A673 (cell line): ENCODE measurements at regions not wholly inside any gene's neighbourhood (a gene's known extent, or its start where the extent isn't known, plus 50 kb on each side); places are given as distances from the start of the nearest gene placed in this dataset.

Source experiments
- BruUV-seq: library from RNA; stranded (reverse); fragments of 400-500 nt; replicated peaks from 2 replicates; lab custom pipeline; 2021; lab: Mats Ljungman, UMichigan
- CTCF ChIA-PET: fragments of 300-600 bp; sonication (Branson Sonifier 250); formaldehyde crosslinking; loops from one replicate; lab custom pipeline; 2022; ENCODE audit warnings: antibody characterized with exemption; lab: Charles Lee
- POLR2A ChIA-PET: fragments of 300-600 bp; sonication (Branson Sonifier 250); formaldehyde crosslinking; loops from one replicate; lab custom pipeline; 2022; ENCODE audit warnings: antibody characterized with exemption; ENCODE audit not compliant: low non-redundant PET; lab: Charles Lee
- DNase-seq: peaks from one replicate; pipeline ENCODE4 v3.0.0-alpha.2; 2015; ENCODE audit warnings: low spot score
- H3K27ac ChIP-seq: fragments of 200-600 bp; sonication (generic); 2 replicates; pipeline ENCODE4 v1.5.1; 2016; ENCODE audit warnings: mixed run types, low read depth, mild to moderate bottlenecking, mixed read lengths, antibody characterized with exemption, low read length; ENCODE audit not compliant: poor library complexity, severe bottlenecking
- H3K27me3 ChIP-seq: fragments of 200-600 bp; sonication (generic); replicated peaks from 2 replicates; pipeline ENCODE4 v1.6.1; 2017; ENCODE audit warnings: mixed run types, low read depth, mild to moderate bottlenecking, mixed read lengths, antibody characterized with exemption, low read length; ENCODE audit not compliant: insufficient read depth, poor library complexity
- H3K36me3 ChIP-seq: fragments of 200-600 bp; sonication (generic); 2 replicates; pipeline ENCODE4 v1.6.1; 2016; ENCODE audit warnings: mixed run types, mild to moderate bottlenecking, mixed read lengths, antibody characterized with exemption, low read length; ENCODE audit not compliant: insufficient read depth, poor library complexity, severe bottlenecking
- H3K4me1 ChIP-seq: fragments of 200-600 bp; sonication (generic); 2 replicates; pipeline ENCODE4 v1.6.1; 2017; ENCODE audit warnings: mixed run types, mild to moderate bottlenecking, mixed read lengths, antibody characterized with exemption, low read length; ENCODE audit not compliant: insufficient read depth, poor library complexity, severe bottlenecking
- H3K4me3 ChIP-seq: fragments of 200-600 bp; sonication (generic); 2 replicates; pipeline ENCODE4 v1.5.1; 2016; ENCODE audit warnings: low read depth, mixed run types, mild to moderate bottlenecking, mixed read lengths, low read length; ENCODE audit not compliant: poor library complexity, severe bottlenecking
- H3K9me3 ChIP-seq: fragments of 200-600 bp; sonication (generic); 2 replicates; pipeline ENCODE4 v1.6.1; 2016; ENCODE audit warnings: mixed run types, low read depth, mild to moderate bottlenecking, mixed read lengths, antibody characterized with exemption, low read length; ENCODE audit not compliant: poor library complexity, severe bottlenecking
- EZH2 ChIP-seq: fragments of 200-600 bp; sonication (generic); IDR thresholded peaks from 2 replicates; pipeline ENCODE4 v1.6.1; 2017; ENCODE audit warnings: borderline replicate concordance, low read depth, mild to moderate bottlenecking, mixed read lengths, antibody characterized with exemption, low read length; ENCODE audit not compliant: poor library complexity, severe bottlenecking
- intact Hi-C: fragments of 100-400 bp; cut with micrococcal nuclease; formaldehyde crosslinking; loops from one replicate; pipeline ENCODE4 v1.10.0; 2022; ENCODE audit not compliant: unreplicated experiment
- TF ChIP-seq, protein P1 (sequence below): fragments of 300-800, 200-600 bp; sonication (generic); conservative IDR thresholded peaks from 2 replicates; pipeline ENCODE4 v1.5.1; 2017; ENCODE audit warnings: low read depth, mild to moderate bottlenecking, antibody characterized with exemption, low read length, moderate library complexity, mixed read lengths

DNA sequence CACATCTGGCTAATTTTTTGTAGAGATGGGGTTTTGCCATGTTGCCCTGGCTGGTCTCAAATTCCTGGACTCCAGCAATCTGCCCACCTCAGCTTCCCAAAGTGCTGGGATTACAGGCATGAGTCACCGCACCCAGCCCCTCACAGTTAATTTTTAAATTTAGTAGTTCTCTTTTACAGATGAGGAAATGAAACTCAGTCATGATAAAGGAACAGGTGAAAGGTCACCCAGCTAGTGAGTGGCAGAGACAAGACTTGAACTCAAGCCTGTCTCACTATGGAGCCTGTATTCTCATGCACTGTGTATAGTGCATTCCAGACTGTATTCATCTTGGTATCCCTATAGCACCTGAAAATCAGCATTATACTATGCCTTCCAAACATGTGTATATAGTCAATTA, 77.1 kb upstream of the WSB1 start:
- Histone ChIP-seq H3K9me3 (no peaks in the 10 kb centered on the region), H3K27me3 (no peaks in the 10 kb centered on the region), H3K36me3 (no peaks in the 10 kb centered on the region), H3K4me3 (no peak overlapping the region), H3K27ac (no peak overlapping the region), H3K4me1 (no peaks in the 10 kb centered on the region)
- ChIA-PET CTCF (no interaction called here), POLR2A (no interaction called here)
- intact Hi-C loops, result no loop called here
- no peak for DNase-seq
- TF ChIP-seq EZH2, result no peak
- TF ChIP-seq, protein P1, sequence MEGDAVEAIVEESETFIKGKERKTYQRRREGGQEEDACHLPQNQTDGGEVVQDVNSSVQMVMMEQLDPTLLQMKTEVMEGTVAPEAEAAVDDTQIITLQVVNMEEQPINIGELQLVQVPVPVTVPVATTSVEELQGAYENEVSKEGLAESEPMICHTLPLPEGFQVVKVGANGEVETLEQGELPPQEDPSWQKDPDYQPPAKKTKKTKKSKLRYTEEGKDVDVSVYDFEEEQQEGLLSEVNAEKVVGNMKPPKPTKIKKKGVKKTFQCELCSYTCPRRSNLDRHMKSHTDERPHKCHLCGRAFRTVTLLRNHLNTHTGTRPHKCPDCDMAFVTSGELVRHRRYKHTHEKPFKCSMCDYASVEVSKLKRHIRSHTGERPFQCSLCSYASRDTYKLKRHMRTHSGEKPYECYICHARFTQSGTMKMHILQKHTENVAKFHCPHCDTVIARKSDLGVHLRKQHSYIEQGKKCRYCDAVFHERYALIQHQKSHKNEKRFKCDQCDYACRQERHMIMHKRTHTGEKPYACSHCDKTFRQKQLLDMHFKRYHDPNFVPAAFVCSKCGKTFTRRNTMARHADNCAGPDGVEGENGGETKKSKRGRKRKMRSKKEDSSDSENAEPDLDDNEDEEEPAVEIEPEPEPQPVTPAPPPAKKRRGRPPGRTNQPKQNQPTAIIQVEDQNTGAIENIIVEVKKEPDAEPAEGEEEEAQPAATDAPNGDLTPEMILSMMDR, result no peak
- BruUV-seq, result no TSS peak

DNA sequence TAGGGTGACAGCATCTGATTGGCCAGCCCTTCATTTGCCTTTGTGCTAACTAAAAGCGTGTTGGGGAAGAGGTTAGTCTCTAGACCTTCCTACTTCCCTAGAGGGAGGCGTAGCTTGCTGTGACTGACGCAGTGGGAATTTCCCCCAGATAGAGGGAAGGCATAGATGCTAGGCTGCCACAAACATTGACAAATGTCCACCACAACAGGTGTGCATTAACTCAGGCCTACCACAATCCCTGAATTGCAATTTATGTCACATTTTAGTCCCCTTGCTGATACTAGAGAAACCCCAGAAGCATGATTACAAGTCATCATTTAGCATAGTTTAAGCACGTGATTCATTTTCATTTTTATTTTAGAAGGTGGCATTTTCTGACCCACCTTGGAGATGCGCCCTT, 76.3 kb upstream of the WSB1 start:
- Histone ChIP-seq H3K27ac (no peak overlapping the region), H3K9me3 (no peaks in the 10 kb centered on the region), H3K27me3 (no peaks in the 10 kb centered on the region), H3K36me3 (no peaks in the 10 kb centered on the region), H3K4me3 (no peak overlapping the region), H3K4me1 (no peaks in the 10 kb centered on the region)
- TF ChIP-seq, protein P1, result no peak
- no peak for TF ChIP-seq EZH2
- DNase-seq, result no peak
- ChIA-PET CTCF (no interaction called here), POLR2A (no interaction called here)
- no TSS peak for BruUV-seq
- intact Hi-C loops, result no loop called here

GRCh38 chr17:27218041-27218440, 75.9 kb upstream of the WSB1 start:
- H3K9me3 ChIP-seq, result no peaks in the 10 kb centered on the region
- CTCF ChIA-PET, result no interaction called here
- no peak for TF ChIP-seq EZH2
- TF ChIP-seq, protein P1, result no peak
- POLR2A ChIA-PET, result no interaction called here
- H3K4me1 ChIP-seq, result no peaks in the 10 kb centered on the region
- no peaks in the 10 kb centered on the region for H3K36me3 ChIP-seq
- H3K27me3 ChIP-seq, result no peaks in the 10 kb centered on the region
- intact Hi-C loops, result no loop called here
- no peak for DNase-seq
- BruUV-seq, result no TSS peak
- no peak overlapping the region for H3K27ac ChIP-seq
- no peak overlapping the region for H3K4me3 ChIP-seq
